Left lobe of liver (tissue), 2 donors: ENCODE measurements at regions not wholly inside any gene's neighbourhood (a gene's known extent, or its start where the extent isn't known, plus 50 kb on each side); places are given as distances from the start of the nearest gene placed in this dataset.

Experiments
- ATAC-seq: fragments of 200-7000 bp; cut with Tn5 transposase; one replicate; pipeline ENCODE4 v1.9.1; 2020; ENCODE audit warnings: mild to moderate bottlenecking, moderate library complexity
- DNase-seq: peaks from one replicate; pipeline ENCODE4 v3.0.0-alpha.2; 2020; ENCODE audit warnings: low spot score
- donor health status: DM: no; HTN: no; CAD: no; lungs with moderate emphysema.
- donor health status: DM: no; HTN: yes; CAD: no.

- DNase-seq (no peak), ATAC-seq (no peak)
These were observed 237.7 kb downstream of the SYK start for GRCh38 chr9:91039125-91039834.

DNA sequence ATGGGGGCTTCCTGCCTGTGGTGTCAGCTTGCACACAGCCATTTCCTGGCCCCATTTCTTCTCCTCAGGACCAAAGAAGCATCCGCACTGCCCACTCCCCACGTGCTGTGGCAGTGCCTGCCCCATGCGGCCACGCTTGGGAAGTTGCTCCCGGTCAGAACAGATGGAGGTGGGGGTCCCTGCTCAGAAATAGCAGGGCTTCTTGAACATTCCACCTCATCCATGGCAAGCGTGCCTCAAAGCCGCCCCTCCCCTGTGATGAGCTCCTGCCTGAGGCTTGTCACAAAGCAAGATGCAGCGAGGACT lies 238.2 kb downstream of the SYK start:
- DNase-seq (no peak), ATAC-seq (no peak)

GRCh38 chr9:91040371-91041215 lies 239.0 kb downstream of the SYK start:
- DNase-seq (no peak), ATAC-seq (no peak)

DNA sequence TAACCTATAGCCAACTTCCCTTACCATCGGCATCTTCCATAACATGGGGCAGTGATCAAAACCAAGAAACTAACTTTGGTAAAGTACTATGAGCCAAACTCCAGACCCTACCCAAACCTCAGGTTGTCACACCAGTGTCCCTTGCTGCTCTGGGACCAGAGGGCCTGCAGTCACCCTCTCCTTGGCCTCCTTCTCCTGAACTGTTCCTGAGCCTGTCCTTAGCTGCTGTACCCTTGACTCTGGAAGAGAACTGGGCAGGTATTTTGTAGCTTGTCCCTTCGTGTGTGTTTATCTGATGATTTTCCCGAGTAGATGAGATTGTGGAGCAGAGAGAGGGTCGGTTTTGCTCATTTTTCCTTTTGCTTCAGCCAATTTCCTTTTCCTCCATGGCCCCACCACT lies 240.4 kb downstream of the SYK start:
- DNase-seq, result no peak
- no peak for ATAC-seq

DNA sequence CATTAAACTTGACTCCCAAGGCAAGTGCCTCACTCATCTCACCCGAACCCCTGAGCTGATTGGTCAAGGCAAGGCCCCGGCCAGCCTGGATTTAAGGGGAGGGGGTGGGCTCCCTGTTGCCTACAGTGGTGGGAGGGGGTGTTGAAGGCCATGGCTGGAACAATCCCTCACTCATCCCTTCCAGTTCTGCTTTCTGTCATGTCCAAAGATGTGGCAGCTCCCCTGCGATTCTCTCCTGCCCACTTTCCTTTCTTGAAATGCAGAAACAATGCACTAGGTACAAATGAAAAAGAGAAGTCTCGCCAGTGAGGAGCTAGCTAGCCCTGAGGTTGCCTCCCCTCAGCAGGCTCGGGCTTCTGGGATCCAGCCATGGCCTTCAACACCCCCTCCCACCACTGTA lies 240.9 kb downstream of the SYK start:
- no peak for ATAC-seq
- DNase-seq, result no peak

DNA sequence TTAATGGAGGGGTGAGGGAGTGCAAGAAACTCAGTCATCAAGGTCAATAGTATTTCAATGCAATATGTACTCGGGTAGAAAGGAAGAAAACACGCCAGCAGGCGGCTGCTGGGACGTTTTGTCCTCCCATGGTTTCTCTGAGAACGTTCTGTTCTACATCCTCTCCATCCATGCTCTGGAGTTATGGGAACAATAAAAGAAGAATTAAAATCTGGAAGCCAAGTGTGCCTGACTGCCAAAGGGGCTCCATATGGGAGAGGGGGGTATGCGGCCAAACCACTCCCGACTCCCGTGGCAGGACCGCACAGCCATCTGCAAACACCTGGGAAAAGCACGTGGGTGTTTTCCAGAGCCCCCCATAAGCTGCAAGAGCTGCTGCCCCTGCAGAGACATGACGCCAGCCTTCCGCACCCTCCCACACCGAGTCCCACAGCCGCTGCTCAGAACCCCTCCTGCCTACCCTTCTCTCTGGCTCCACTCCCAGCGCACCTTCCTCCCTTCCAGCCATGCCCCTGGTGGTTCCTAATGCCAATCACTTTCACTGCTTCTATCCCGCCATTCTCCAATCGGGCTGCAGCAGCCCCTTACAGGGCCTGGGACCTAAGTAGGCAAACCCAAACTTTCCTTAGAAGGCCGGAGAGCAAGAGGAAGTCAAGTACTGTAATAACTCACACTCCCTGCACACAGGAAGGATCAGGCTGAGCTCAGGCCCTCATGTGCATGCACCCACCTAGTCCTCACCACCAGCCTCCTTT lies 241.6 kb downstream of the SYK start:
- no peak for DNase-seq

GRCh38 chr9:91043811-91044175 lies 242.2 kb downstream of the SYK start:
- no peak for DNase-seq
- ATAC-seq, result no peak

More for the DNA sequence above, 241.6 kb downstream of the SYK start:
- ATAC-seq, result no peak

- DNase-seq (no peak), ATAC-seq (no peak)
These were observed 242.7 kb downstream of the SYK start for GRCh38 chr9:91044354-91044753.

DNA sequence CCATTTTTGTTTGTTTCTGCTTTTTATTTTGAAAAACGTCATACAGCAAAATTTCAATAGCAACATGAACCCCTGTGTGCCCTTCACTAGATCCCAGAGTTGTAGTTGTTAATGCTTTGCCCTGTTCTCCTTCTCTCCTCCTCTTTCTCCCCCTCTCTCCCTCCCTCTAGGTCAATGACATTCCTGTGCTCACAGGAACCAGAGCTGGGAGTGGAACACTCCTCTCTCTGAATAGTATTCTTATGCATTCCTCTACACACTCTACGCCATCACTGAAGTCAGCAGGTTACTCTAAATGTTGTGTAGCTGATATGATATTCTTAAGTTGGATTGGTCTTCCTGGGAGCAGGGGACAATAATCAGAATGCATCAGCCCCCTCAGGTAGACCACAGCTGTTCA lies 243.4 kb downstream of the SYK start:
- ATAC-seq (no peak), DNase-seq (no peak)

DNA sequence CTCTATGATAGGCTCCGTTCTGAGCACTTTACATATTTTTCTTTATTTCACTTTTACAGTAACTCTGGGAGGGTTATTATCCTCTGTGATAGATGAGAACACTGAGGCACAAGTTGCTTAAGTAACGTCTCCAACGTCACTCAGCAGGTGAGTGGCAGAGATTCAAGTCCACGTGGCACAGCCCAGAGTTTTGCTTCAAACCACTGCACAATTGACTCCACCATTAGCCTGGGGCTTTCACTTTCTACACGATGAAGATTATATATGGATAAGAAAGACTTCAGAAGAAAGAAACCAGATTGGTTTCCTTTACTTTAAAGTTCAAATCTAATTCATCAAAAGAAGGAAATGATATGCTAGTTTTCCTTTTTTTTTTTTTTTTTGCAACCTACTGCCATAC lies 245.9 kb downstream of the SYK start:
- DNase-seq, result no peak
- no peak for ATAC-seq

DNA sequence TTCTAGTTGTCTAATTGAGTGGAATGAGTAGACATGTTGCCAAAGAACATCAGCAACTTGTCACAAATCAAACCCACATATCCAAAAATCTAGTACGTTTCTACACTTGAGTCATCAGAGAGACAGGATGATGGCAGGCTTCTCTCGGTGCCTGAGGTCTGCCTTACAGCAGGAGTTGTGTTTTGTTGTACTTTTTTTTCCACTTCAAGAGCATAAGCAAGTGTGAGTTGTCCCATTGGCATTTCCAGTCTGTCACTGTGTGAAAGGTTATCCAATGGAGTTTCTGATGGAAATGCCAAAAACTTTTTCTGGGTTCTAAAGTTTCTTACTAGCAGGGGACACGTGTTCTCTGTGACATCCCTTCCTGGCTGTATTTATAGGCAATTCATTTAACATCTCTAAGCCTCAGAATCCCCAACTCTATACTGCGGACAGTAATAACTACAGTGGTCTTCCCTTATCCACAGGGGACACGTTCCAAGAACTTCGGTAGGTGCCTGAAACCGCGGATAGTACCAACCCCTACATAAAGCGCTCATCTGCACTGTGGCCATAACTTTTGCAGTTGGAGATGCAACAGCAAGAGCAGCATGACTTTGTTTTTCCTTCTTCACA lies 246.5 kb downstream of the SYK start:
- ATAC-seq (no peak), DNase-seq (no peak)

DNA sequence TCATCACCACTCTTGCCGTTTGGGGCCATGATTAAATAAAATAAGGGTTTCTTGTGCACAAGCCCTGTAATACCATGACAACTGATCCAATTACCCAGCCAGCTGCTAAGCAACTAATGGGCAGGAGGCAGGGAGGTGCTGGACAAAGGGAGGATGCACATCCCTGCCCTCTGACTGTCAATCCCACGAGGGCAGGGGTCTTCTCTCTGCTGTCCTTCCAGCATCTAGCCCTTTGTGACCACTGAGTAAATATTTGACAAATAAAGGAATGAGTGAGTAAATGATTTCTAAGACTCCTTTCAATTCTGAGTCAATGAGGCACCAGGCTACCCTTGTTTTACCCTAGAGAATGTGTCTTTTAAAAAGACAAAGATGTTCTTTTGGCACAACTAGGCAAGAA lies 247.1 kb downstream of the SYK start:
- ATAC-seq, result no peak
- no peak for DNase-seq

- DNase-seq, result no peak
These were observed 252.2 kb downstream of the SYK start for GRCh38 chr9:91053824-91054223.

GRCh38 chr9:91055845-91056244 lies 254.2 kb downstream of the SYK start:
- ATAC-seq (no peak), DNase-seq (no peak)

More at GRCh38 chr9:91053824-91054223, 252.2 kb downstream of the SYK start:
- no peak for ATAC-seq

GRCh38 chr9:91056486-91056885 lies 254.9 kb downstream of the SYK start:
- ATAC-seq, result no peak
- no peak for DNase-seq

DNA sequence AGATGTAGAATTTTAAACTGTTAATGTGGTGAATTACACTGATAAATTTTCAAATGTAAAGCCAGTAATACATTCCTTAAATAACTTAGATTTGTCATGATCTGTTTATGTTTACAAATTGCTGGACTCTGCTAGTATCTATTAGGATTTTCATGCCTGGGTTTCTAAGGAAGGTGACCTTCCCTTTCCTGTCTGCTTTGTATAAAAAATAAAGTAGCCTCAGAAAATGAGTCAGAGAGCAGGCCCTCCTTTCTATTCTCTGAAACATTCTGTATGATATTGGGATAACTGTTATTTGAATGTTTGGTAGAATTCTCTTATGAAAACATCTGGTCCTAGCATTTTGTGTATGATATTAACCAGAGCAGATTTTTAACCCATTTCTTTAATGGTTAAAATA lies 255.3 kb downstream of the SYK start:
- ATAC-seq (no peak), DNase-seq (no peak)

DNA sequence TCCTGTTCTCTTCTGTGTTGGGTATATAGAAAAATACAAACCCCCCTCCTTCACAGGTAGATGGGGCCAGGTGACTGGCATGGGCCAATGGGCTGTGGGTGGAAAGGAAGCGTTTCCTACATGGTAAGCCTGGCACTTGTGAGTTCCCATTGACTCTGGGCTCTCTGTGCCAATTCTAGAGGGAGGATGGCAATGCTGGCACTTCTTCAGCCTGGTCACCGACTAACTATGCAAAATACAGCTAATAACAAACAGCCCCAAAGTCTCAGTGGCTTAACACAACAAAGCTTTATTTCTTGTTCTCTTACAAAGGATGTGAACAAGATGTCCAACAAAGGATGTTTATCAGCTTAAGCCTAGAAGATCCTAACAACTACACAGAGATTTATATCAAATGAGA lies 258.1 kb downstream of the SYK start:
- DNase-seq, result peak; percentile 37

GRCh38 chr9:91060520-91061343 lies 259.1 kb downstream of the SYK start:
- peak; percentile 80 for DNase-seq
- ATAC-seq, result peak; percentile 82

More for the DNA sequence above, 258.1 kb downstream of the SYK start:
- peak; percentile 25 for ATAC-seq

GRCh38 chr9:91061506-91061905 lies 259.9 kb downstream of the SYK start:
- ATAC-seq (no peak), DNase-seq (no peak)

- DNase-seq (no peak), ATAC-seq (peak; percentile 30)
These were observed 260.7 kb downstream of the SYK start for GRCh38 chr9:91062281-91062680.

DNA sequence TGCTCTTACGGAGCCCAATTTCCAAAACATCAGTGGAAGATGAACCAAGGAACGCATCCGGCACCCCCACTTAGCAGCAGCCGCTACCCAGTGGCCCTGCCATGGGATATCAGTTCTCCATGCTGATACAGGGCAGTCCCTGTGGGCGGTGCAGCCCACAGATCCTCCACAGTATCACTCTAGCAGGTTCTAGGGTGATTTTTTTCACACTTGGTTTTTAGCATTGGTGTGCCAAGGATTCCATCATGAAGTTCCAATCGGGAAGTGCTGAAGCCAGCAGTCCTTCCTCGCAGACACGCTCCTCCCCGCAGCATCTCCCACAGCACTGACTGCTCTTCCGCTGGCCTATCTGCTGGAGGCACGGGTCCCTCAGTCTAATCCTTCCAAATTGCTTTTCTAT lies 261.9 kb downstream of the SYK start:
- no peak for ATAC-seq
- no peak for DNase-seq
